CD4-positive, alpha-beta T cell treated with Interleukin-17A for 4 hours (primary cell): ENCODE measurements at regions not wholly inside any gene's neighbourhood (a gene's known extent, or its start where the extent isn't known, plus 50 kb on each side); places are given as distances from the start of the nearest gene placed in this dataset.

Source experiments
- DNase-seq: peaks from one replicate; pipeline ENCODE4 v3.0.0-alpha.2; 2020; ENCODE audit warnings: mixed read lengths

DNA sequence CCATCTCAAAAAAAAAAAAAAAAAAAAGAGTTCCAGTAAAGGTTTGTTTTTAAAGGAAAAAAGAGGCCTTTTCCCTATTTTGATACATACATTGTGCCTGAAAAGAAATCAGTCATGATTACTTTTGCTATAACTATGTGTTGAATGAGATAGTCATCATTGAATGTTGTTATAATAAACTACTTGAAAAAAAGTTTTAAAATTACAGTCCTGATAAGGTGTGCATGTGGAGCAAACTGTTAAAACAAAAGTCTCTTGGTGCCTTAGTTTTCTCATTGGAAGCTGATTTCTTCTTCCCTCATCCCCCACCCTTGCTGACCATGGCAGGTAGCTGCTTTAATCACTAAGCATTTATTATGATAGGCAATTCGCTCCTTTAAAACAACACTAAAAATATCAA, 172.3 kb upstream of the TBCA start:
- no peak for DNase-seq

DNA sequence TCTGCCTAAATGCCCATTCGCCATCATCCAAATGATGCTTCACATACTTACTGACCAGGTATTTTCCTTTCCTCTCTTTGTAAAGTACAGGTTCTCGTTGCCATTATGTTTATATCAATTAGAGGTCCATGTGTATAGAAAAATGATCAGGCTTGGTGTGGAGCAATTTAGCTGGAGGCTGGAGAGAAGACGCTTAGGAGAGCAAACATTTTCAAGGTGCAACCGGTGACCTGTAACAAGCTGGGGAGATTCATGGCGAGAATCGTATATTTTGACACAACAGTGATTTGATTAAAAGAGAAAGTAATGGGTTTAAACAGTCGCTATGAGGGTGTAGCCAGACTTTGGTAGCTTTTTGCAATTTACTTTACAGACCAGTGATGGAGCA, 170.9 kb upstream of the TBCA start:
- no peak for DNase-seq

- DNase-seq, result no peak
Observed at GRCh38 chr5:77946381-77947040, 170.4 kb upstream of the TBCA start.

GRCh38 chr5:77945874-77946273, 169.7 kb upstream of the TBCA start:
- no peak for DNase-seq

DNA sequence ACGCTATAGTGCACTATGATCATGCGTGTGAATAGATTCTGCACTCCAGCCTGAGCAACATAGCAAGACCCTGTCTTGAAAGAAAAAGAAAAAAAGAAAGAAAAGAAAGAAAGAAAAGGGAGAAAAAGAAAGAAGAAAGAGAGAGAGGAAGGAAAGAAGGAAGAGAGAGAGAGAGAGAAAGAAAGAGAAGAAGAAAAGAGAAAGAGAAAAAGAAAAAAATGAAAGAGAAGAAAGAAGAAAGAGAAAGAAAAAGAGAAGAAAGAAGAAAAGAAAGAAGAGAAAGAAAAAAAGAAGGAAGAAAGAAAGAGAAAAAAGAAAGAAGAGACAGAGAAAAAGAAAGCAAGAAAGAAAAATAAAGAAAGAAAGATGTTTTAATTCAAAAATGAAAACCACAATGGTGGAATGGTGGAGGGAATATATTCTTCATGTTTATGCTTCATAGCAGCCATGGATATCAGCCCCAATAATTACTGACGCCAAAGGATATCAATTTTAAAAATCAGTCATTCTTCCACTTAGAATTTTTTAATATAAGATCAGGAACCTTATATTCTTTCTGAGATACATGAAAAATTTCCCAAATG, 168.7 kb upstream of the TBCA start:
- DNase-seq, result no peak

GRCh38 chr5:77943851-77944250, 167.7 kb upstream of the TBCA start:
- no peak for DNase-seq

DNA sequence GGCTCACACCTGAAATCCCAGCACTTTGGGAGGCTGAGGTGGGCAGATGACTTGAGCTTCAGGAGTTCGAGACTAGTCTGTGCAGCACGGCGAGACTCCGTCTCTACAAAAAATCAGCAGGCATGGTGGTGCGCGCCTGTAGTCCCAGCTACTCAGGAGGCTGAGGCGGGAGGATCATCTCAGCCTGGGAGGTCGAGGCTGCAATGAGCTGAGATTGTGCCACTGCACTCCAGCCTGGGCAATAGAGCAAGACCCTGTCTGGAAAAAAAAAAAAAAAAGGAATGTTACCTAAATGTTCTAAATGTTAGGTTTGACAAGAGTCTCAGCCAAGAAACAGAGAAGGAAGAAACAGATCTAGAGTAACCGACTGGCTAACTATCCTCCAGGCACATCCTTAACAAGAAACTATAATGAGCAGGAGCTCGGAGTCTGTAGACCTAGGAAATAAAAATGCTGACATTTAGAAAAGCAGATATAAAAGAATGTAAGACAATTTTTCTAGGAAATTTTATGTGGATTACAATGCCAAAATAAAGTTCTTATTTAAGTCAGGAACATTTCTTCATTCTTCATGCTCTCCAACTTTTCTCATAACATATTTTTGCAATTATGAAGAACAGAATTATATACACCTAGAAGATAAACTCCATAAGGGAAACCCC, 166.6 kb upstream of the TBCA start:
- DNase-seq, result no peak

DNA sequence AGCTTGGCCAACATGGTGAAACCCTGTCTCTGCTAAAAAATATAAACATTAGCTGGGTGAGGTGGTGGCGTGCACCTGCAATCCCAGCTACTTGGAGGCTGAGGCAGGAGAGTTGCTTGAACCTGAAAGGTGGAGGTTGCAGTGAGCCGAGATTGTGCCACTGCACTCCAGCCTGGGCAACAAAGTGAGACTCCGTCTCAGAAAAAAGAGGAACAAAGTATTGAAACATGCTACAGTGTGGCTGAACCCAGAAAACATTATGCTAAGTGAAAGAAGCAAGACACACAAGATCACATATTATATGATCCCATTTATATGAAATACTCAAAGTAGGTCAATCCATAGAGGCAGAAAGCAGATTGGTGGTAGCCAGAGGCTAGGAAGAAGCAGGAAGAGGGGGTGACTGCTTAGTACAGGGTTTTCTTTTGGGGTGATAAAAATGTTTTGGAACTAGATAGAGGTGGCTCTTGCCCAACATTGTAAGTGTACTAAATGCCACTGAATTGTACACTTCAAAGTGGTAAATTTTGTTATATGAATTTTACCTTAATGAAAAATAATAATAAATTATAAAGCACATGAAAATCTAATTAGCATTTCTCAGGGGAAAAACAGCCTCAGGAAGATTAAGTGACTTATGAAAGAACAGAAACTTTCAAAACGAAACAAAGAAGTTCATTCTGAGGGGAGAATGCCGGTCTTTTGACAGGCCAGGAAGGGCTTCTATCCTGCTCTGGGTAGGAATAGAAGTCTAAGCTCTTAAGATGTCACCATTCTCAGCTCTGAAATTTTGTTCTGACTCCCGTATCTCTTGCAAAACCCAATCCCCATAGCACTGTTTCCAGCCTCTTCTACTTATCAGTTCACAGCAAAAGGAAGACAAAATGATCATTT, 161.1 kb upstream of the TBCA start:
- no peak for DNase-seq

DNA sequence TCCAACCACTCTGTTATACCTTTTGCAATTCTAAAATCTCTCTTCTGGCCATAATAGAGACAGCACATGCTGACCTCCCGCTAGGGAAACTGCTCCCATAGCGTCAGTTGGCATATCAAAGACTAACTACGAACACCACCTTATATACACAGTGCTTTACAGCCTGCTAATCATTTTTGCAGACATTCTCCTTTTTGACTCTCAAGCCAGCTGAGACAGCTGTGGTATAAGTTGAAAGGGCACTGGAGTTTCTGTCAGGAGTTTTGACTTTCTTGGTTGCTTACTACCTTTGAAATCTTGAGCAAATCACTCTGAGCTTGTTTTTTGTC, 160.2 kb upstream of the TBCA start:
- DNase-seq, result no peak

- DNase-seq, result peak; percentile 30
Observed at GRCh38 chr5:77935506-77936364, 159.6 kb upstream of the TBCA start.

- DNase-seq, result no peak
Observed at GRCh38 chr5:77928776-77929300, 152.7 kb upstream of the TBCA start.

- DNase-seq, result no peak
Observed at GRCh38 chr5:77926337-77926736, 150.2 kb upstream of the TBCA start.

DNA sequence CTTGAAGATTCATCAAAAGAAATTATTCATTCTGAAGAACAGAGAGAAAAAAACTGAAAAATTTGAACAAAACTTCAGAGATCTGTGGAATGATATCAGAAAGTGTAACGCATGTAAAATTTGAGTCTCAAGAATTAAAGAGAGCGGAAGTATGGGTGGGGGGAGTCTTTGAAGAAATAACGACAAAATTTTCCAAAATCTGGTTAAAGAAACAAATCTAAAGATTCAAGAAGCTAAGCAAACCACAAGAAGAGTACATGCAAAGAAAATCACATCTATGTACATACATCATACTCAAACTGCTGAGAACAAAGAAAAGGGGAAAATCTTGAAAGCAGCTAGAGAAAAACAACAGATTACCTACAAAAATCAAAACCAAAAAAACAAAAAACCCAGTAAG, 149.4 kb upstream of the TBCA start:
- no peak for DNase-seq

GRCh38 chr5:77924081-77924480, 147.9 kb upstream of the TBCA start:
- no peak for DNase-seq

- DNase-seq, result no peak
Observed at GRCh38 chr5:77923666-77924065, 147.5 kb upstream of the TBCA start.

GRCh38 chr5:77921094-77921768, 145.1 kb upstream of the TBCA start:
- DNase-seq, result no peak

DNA sequence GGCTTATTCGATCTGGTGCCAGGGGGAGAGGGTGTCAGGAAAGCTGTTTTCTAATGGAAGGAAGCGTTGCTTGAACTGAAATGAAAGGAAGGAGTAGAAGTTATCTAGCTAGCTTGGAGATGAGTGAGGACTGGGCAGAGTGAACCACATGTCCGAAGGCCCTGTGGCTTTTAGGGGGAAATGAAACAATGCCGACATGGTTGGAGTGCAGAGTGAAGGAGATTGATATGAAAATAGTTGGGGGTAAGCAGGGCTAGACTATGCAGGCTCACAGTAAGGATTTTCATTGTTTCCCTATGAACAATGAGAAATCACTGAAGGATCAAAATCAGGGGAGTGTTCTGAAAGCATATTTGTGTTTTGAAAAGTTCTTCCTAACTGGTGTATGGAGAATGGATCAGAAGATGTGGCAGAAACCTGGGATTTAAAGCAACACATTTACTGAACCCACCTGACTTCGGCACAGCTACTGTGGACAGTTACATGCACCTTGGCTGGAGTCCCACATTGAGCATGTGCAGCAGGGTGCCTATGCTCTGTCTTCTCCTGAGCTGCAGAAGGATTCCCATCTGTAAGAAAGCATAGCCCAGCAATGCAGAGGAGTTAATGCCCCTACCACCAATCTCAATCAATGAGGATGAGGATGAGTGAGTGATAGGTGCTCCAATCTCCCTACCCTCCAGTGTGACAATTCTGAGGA, 144.4 kb upstream of the TBCA start:
- no peak for DNase-seq

GRCh38 chr5:77915346-77915745, 139.2 kb upstream of the TBCA start:
- no peak for DNase-seq

GRCh38 chr5:77912721-77913120, 136.6 kb upstream of the TBCA start:
- no peak for DNase-seq

DNA sequence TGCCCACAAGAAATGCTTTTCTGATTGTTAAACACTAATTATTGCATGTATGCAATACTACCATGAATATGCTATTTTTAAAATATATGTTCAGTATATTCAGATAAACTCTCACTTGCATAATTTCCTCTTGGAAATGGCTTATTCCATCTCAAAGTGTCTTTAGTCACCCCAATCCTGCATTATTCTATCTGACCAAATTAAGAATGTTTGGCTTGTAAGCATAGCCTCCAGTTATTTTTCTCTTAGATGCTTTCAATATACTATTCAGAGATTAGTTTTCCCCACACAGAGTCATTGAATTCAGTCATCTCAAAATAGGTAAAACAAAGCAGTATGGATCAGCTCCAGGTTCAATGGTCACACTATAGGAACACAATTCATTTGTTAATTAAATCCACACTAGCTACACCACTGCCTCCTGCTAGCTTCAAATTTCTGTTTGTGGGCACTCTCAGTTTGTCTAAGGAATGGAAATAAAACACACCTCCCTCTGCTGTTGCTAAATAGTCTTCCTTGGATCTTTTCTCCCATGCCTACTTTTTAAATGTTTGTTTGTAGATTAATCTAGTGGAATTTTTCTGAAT, 134.6 kb upstream of the TBCA start:
- no peak for DNase-seq

DNA sequence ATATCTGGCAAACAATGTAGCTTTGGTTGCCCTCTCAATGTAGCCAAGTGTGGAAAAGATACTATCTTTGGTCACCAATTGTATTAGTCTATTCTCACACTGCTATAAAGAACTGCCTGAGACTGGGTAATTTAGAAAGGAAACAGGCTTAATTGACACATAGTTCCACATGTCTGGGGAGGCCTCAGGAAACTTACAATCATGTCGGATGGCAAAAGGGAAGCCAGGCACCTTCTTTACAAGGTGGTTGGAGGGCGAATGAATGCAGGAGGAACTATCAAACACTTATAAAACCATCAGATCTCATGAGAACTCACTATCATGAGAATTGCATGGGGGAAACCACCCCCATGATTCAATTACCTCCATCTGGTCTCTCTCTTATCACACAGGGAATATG, 133.1 kb upstream of the TBCA start:
- DNase-seq, result no peak
